ENCODE measurements at regions not wholly inside any gene's neighbourhood (a gene's known extent, or its start where the extent isn't known, plus 50 kb on each side); places are given as distances from the start of the nearest gene placed in this dataset.
"Not testable (repeated sequence)": the region's sequence is repeated elsewhere in the genome, so short reads cannot be mapped to it uniquely, and the experiment has no call there.

DNA sequence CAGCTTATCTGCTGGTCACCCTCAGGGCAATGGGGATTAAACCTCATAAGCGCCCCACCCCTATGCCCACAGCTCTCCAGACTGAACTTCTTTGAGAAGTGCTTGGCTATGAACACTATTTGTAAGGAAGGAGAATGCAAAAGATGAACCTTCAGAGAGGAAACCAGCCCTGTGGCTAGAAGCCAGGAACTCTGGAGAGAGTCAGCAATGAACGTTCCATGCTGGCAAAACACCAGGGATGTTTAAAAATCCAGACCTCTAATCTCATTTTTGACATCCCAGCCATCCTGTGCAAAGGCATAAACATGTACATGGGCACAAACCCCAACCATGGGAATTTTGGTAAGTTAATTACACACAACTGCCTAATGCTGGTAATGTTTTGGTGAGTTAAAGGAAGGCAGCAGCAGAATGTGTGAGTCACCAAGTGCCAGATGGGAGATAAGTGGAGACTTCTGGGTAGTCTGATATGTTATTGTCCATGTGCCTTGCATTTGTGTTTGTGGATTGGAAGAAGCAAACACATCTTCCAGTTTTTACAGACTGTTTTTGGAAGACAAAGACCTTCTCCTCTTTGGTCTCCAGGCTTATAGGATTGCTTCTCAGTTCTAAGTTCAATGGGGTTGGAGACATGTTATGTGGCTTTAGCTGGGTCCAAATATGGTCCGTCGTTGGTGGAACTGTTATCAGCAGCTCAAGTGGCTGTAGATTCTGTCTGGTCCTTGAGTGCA, 174.1 kb upstream of the ETV3 start:
- ATAC-seq (ENCODE audit: insufficient read depth, low FRiP score): no peak
- H3K4me3 ChIP-seq: no peak overlapping the region
- H3K36me3 ChIP-seq (ENCODE audit: control insufficient read depth in 4 of 4, insufficient read depth in 4 of 4, low read length in 4 of 4): no peaks in the 10 kb centered on the region
- peak in 2 of 3 donors; percentile 13 to 41 for DNase-seq
- H3K9me3 ChIP-seq (ENCODE audit: control insufficient read depth in 4 of 4, insufficient read depth in 3 of 4, low read length in 3 of 4): peaks cover 0 to 4% (median 1%) of the 10 kb centered on the region in 4 donors
- H3K4me1 ChIP-seq (ENCODE audit: control insufficient read depth in 5 of 5, insufficient read depth in 5 of 5, low read length in 5 of 5): peaks cover 0 to 2% (median 0%) of the 10 kb centered on the region in 5 donors
- H3K27ac ChIP-seq (ENCODE audit: low read depth in 1 of 2, low read length in 1 of 2): no peak overlapping the region
- 57 to 64% methylated on average over 4 of the region's 4 CpGs for WGBS, 2 donors
- H3K9ac ChIP-seq (ENCODE audit: insufficient read depth in 1 of 2, low read length in 2 of 2): no peak overlapping the region
- TF ChIP-seq CTCF (IDR thresholded peaks at IDR 0.05; ENCODE audit: control extremely low read depth, extremely low read depth): no peak
- H3K27me3 ChIP-seq (ENCODE audit: control insufficient read depth in 3 of 3, insufficient read depth in 3 of 3, low read length in 2 of 3): no peaks in the 10 kb centered on the region

GRCh38 chr1:157311730-157312081, 173.5 kb upstream of the ETV3 start:
- Histone ChIP-seq H3K27ac (ENCODE audit: low read depth in 1 of 2, low read length in 1 of 2) (no peak overlapping the region), H3K27me3 (ENCODE audit: control insufficient read depth in 3 of 3, insufficient read depth in 3 of 3, low read length in 2 of 3) (no peaks in the 10 kb centered on the region), H3K4me1 (ENCODE audit: control insufficient read depth in 5 of 5, insufficient read depth in 5 of 5, low read length in 5 of 5) (peaks cover 0 to 2% (median 0%) of the 10 kb centered on the region in 5 donors), H3K9me3 (ENCODE audit: control insufficient read depth in 4 of 4, insufficient read depth in 3 of 4, low read length in 3 of 4) (peaks cover 0 to 4% (median under 1%) of the 10 kb centered on the region in 4 donors), H3K9ac (ENCODE audit: insufficient read depth in 1 of 2, low read length in 2 of 2) (no peak overlapping the region), H3K36me3 (ENCODE audit: control insufficient read depth in 4 of 4, insufficient read depth in 4 of 4, low read length in 4 of 4) (no peaks in the 10 kb centered on the region), H3K4me3 (no peak overlapping the region)
- ATAC-seq (ENCODE audit: insufficient read depth, low FRiP score) (no peak), DNase-seq (no peak)
- 54 to 60% methylated on average over 5 of the region's 5 CpGs for WGBS, 2 donors
- no peak for TF ChIP-seq CTCF (IDR thresholded peaks at IDR 0.05; ENCODE audit: control extremely low read depth, extremely low read depth)

DNA sequence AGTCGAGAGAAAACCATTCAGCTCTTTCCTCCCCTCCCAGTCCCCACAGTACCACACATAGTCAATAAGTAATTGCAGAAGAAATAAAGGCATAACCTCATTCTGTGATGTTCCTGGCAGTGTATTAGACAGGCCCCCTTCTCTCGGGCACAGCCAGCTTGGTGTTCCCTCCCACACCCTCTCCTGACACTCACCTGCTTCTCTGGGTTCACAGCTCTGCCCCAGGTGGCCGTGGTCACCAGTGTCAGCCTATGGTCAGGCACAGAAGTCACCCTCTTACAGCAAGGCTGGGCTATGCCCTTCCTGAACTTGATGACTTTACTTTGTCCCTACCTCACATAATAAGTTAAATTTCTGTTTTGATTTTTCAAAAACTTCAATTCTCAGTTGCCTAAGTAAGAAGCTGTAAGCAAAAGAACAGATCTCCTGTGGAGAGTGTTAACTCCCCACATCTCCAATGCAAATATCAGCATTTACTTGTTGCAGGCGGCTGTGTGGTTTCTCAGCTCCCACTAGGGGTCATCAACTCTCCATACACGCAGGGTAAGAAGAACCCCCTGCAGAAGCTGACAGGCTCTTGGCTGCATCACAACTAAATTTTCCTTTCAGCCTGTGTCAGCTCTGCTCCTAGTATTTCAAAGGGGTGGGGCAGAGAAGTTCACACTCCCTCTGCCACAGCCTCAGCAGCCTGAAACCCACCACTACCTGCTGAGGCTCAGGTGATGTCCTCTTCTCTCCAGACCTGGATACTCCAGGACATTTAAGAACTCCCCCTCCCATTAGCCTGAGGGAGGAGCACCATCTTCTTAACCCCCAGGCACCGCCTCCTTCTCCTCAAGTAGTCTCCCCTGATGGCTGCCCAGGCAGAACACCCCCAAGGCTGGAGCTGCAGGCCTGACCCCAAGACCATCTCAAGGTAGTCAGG, 172.9 kb upstream of the ETV3 start:
- not testable (repeated sequence) for H3K27ac ChIP-seq (ENCODE audit: low read depth in 1 of 2, low read length in 1 of 2); H3K4me3 ChIP-seq; H3K4me1 ChIP-seq (ENCODE audit: control insufficient read depth in 5 of 5, insufficient read depth in 5 of 5, low read length in 5 of 5); H3K9ac ChIP-seq (ENCODE audit: insufficient read depth in 1 of 2, low read length in 2 of 2); H3K27me3 ChIP-seq (ENCODE audit: control insufficient read depth in 3 of 3, insufficient read depth in 3 of 3, low read length in 2 of 3); H3K36me3 ChIP-seq (ENCODE audit: control insufficient read depth in 4 of 4, insufficient read depth in 4 of 4, low read length in 4 of 4); H3K9me3 ChIP-seq (ENCODE audit: control insufficient read depth in 4 of 4, insufficient read depth in 3 of 4, low read length in 3 of 4); ATAC-seq (ENCODE audit: insufficient read depth, low FRiP score)
- 34 to 50% methylated on average over 6 of the region's 6 CpGs for WGBS, 2 donors
- peak; percentile 62 to 78 (median 71) for DNase-seq

GRCh38 chr1:157310401-157310800, 172.2 kb upstream of the ETV3 start:
- no peak overlapping the region for H3K9ac ChIP-seq (ENCODE audit: insufficient read depth in 1 of 2, low read length in 2 of 2)
- WGBS, 2 donors: 59 to 71% methylated on average over 5 of the region's 5 CpGs
- H3K9me3 ChIP-seq (ENCODE audit: control insufficient read depth in 4 of 4, insufficient read depth in 3 of 4, low read length in 3 of 4): peaks cover 0 to 2% (median 0%) of the 10 kb centered on the region in 4 donors
- no peak overlapping the region for H3K4me3 ChIP-seq
- H3K4me1 ChIP-seq (ENCODE audit: control insufficient read depth in 5 of 5, insufficient read depth in 5 of 5, low read length in 5 of 5): peaks cover 0 to 2% (median 0%) of the 10 kb centered on the region in 5 donors
- no peak for ATAC-seq (ENCODE audit: insufficient read depth, low FRiP score)
- H3K27ac ChIP-seq (ENCODE audit: low read depth in 1 of 2, low read length in 1 of 2): no peak overlapping the region
- no peak for DNase-seq
- no peaks in the 10 kb centered on the region for H3K27me3 ChIP-seq (ENCODE audit: control insufficient read depth in 3 of 3, insufficient read depth in 3 of 3, low read length in 2 of 3)
- no peaks in the 10 kb centered on the region for H3K36me3 ChIP-seq (ENCODE audit: control insufficient read depth in 4 of 4, insufficient read depth in 4 of 4, low read length in 4 of 4)
- TF ChIP-seq CTCF (IDR thresholded peaks at IDR 0.05; ENCODE audit: control extremely low read depth, extremely low read depth): no peak

Data from lung (tissue), 11 donors.